GM19023 (cell line): ENCODE measurements at regions not wholly inside any gene's neighbourhood (a gene's known extent, or its start where the extent isn't known, plus 50 kb on each side); places are given as distances from the start of the nearest gene placed in this dataset.

Source experiments
- ATAC-seq: cut with Tn5 transposase; IDR thresholded peaks from one replicate; pipeline ENCODE4 v1.9.1; 2021; ENCODE audit warnings: mild to moderate bottlenecking, moderate library complexity; ENCODE audit not compliant: unreplicated experiment

- no peak for ATAC-seq
Observed at GRCh38 chr5:155193483-155194107, 180.0 kb downstream of the KIF4B start.

- ATAC-seq = no peak
Observed at GRCh38 chr5:155200608-155201007, 187.1 kb downstream of the KIF4B start.

- no peak for ATAC-seq
Observed at GRCh38 chr5:155211764-155212163, 198.2 kb downstream of the KIF4B start.

GRCh38 chr5:155222393-155222792 lies 208.8 kb downstream of the KIF4B start:
- no peak for ATAC-seq

GRCh38 chr5:155229135-155229534 lies 215.6 kb downstream of the KIF4B start:
- ATAC-seq = no peak

- ATAC-seq = no peak
Observed at GRCh38 chr5:155239803-155240202, 226.2 kb downstream of the KIF4B start.

- no peak for ATAC-seq
Observed at GRCh38 chr5:155250596-155250995, 237.0 kb downstream of the KIF4B start.

- no peak for ATAC-seq
Observed at GRCh38 chr5:155252025-155252424, 238.5 kb downstream of the KIF4B start.

- ATAC-seq = no peak
Observed at GRCh38 chr5:155252717-155253116, 239.2 kb downstream of the KIF4B start.

GRCh38 chr5:155254399-155254798 lies 240.8 kb downstream of the KIF4B start:
- ATAC-seq = no peak

GRCh38 chr5:155258161-155258560 lies 244.6 kb downstream of the KIF4B start:
- no peak for ATAC-seq

- ATAC-seq = no peak
Observed at GRCh38 chr5:155259648-155260047, 246.1 kb downstream of the KIF4B start.

- ATAC-seq = no peak
Observed at GRCh38 chr5:155260798-155261197, 247.2 kb downstream of the KIF4B start.

- no peak for ATAC-seq
Observed at GRCh38 chr5:155263381-155263780, 249.8 kb downstream of the KIF4B start.

GRCh38 chr5:155264809-155265208 lies 251.3 kb downstream of the KIF4B start:
- ATAC-seq = no peak

GRCh38 chr5:155268770-155269425 lies 255.3 kb downstream of the KIF4B start:
- no peak for ATAC-seq

GRCh38 chr5:155270725-155271124 lies 257.2 kb downstream of the KIF4B start:
- no peak for ATAC-seq

- no peak for ATAC-seq
Observed at GRCh38 chr5:155274484-155274883, 260.9 kb downstream of the KIF4B start.

- no peak for ATAC-seq
Observed at GRCh38 chr5:155275222-155275621, 261.7 kb downstream of the KIF4B start.

- ATAC-seq = no peak
Observed at GRCh38 chr5:155276231-155276630, 262.7 kb downstream of the KIF4B start.

GRCh38 chr5:155278532-155278931 lies 265.0 kb downstream of the KIF4B start:
- no peak for ATAC-seq

- ATAC-seq = no peak
Observed at GRCh38 chr5:155282503-155283107, 269.1 kb downstream of the KIF4B start.
